ENCODE measurements at regions not wholly inside any gene's neighbourhood (a gene's known extent, or its start where the extent isn't known, plus 50 kb on each side); places are given as distances from the start of the nearest gene placed in this dataset.

DNA sequence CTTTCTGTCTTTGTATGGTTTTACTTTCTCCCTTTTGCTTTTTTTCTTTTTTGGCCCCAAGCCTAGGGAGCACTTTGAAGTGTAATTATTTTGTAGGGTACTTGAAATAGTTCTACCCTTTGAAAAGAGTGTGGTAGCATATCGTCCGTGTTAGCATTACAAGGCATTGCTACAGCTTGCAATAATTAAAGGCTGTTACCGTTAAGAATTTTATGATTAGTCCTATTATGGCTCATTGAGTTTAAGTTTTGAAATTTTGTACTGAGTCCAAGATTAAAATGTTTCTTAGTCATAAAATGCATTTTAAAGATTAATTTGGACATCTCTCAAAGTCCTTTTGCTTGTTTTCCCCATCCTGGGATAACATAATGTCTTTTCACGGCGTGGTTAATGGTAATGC is 490.0 kb upstream of the LRRN3 start:
- Histone ChIP-seq H3K9me3 (ENCODE audit: control insufficient read depth in 4 of 4, low read length in 3 of 4) (no peaks in the 10 kb centered on the region), H3K4me1 (ENCODE audit: control insufficient read depth in 4 of 4, insufficient read depth in 4 of 4, low read length in 3 of 4) (no peaks in the 10 kb centered on the region), H3K4me3 (ENCODE audit: low read depth in 1 of 3, low read length in 3 of 3) (no peak overlapping the region), H3K27ac (ENCODE audit: low read depth in 1 of 2, low read length in 2 of 2) (no peak overlapping the region), H3K27me3 (ENCODE audit: control insufficient read depth in 4 of 4, insufficient read depth in 4 of 4, low read length in 3 of 4) (no peaks in the 10 kb centered on the region), H3K36me3 (ENCODE audit: control insufficient read depth in 4 of 4, insufficient read depth in 3 of 4, low read depth in 1 of 4, low read length in 3 of 4) (no peaks in the 10 kb centered on the region), H3K9ac (ENCODE audit: low read depth in 1 of 2, low read length in 2 of 2) (no peak overlapping the region)
- TF ChIP-seq JUND (IDR thresholded peaks at IDR 0.05) (no peak), FOXA1 (IDR thresholded peaks at IDR 0.05) (no peak), HNF4G (IDR thresholded peaks at IDR 0.05) (no peak), EGR1 (IDR thresholded peaks at IDR 0.05; ENCODE audit: low read depth in 2 of 2) (no peak), RAD21 (IDR thresholded peaks at IDR 0.05) (no peak), YY1 (IDR thresholded peaks at IDR 0.05) (no peak), NR2F2 (IDR thresholded peaks at IDR 0.05) (no peak), HNF4A (conservative IDR thresholded peaks at IDR 0.05) (no peak), RXRA (IDR thresholded peaks at IDR 0.05) (no peak), GABPA (IDR thresholded peaks at IDR 0.05 in 1 of 2, conservative IDR thresholded peaks at IDR 0.05 in 1 of 2) (no peak), TAF1 (conservative IDR thresholded peaks at IDR 0.05) (no peak), FOXA2 (IDR thresholded peaks at IDR 0.05) (no peak), CTCF (IDR thresholded peaks at IDR 0.05; ENCODE audit: low read depth, low read length, missing input control) (no peak), MAX (IDR thresholded peaks at IDR 0.05) (no peak), SP1 (IDR thresholded peaks at IDR 0.05) (no peak)
- TF ChIP-seq, protein P1, sequence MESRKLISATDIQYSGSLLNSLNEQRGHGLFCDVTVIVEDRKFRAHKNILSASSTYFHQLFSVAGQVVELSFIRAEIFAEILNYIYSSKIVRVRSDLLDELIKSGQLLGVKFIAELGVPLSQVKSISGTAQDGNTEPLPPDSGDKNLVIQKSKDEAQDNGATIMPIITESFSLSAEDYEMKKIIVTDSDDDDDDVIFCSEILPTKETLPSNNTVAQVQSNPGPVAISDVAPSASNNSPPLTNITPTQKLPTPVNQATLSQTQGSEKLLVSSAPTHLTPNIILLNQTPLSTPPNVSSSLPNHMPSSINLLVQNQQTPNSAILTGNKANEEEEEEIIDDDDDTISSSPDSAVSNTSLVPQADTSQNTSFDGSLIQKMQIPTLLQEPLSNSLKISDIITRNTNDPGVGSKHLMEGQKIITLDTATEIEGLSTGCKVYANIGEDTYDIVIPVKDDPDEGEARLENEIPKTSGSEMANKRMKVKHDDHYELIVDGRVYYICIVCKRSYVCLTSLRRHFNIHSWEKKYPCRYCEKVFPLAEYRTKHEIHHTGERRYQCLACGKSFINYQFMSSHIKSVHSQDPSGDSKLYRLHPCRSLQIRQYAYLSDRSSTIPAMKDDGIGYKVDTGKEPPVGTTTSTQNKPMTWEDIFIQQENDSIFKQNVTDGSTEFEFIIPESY (IDR thresholded peaks at IDR 0.05) = no peak
- TF ChIP-seq, protein P2, sequence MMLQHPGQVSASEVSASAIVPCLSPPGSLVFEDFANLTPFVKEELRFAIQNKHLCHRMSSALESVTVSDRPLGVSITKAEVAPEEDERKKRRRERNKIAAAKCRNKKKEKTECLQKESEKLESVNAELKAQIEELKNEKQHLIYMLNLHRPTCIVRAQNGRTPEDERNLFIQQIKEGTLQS (IDR thresholded peaks at IDR 0.05) = no peak
- TF ChIP-seq, protein P3, sequence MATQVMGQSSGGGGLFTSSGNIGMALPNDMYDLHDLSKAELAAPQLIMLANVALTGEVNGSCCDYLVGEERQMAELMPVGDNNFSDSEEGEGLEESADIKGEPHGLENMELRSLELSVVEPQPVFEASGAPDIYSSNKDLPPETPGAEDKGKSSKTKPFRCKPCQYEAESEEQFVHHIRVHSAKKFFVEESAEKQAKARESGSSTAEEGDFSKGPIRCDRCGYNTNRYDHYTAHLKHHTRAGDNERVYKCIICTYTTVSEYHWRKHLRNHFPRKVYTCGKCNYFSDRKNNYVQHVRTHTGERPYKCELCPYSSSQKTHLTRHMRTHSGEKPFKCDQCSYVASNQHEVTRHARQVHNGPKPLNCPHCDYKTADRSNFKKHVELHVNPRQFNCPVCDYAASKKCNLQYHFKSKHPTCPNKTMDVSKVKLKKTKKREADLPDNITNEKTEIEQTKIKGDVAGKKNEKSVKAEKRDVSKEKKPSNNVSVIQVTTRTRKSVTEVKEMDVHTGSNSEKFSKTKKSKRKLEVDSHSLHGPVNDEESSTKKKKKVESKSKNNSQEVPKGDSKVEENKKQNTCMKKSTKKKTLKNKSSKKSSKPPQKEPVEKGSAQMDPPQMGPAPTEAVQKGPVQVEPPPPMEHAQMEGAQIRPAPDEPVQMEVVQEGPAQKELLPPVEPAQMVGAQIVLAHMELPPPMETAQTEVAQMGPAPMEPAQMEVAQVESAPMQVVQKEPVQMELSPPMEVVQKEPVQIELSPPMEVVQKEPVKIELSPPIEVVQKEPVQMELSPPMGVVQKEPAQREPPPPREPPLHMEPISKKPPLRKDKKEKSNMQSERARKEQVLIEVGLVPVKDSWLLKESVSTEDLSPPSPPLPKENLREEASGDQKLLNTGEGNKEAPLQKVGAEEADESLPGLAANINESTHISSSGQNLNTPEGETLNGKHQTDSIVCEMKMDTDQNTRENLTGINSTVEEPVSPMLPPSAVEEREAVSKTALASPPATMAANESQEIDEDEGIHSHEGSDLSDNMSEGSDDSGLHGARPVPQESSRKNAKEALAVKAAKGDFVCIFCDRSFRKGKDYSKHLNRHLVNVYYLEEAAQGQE (IDR thresholded peaks at IDR 0.05) = no peak
- no peak for DNase-seq (ENCODE audit: low spot score)
- WGBS = 85% methylated on average over 5 of the region's 5 CpGs

Measured in liver (tissue), 8 donors.